ENCODE measurements at regions not wholly inside any gene's neighbourhood (a gene's known extent, or its start where the extent isn't known, plus 50 kb on each side); places are given as distances from the start of the nearest gene placed in this dataset.

- TF ChIP-seq, protein P1, sequence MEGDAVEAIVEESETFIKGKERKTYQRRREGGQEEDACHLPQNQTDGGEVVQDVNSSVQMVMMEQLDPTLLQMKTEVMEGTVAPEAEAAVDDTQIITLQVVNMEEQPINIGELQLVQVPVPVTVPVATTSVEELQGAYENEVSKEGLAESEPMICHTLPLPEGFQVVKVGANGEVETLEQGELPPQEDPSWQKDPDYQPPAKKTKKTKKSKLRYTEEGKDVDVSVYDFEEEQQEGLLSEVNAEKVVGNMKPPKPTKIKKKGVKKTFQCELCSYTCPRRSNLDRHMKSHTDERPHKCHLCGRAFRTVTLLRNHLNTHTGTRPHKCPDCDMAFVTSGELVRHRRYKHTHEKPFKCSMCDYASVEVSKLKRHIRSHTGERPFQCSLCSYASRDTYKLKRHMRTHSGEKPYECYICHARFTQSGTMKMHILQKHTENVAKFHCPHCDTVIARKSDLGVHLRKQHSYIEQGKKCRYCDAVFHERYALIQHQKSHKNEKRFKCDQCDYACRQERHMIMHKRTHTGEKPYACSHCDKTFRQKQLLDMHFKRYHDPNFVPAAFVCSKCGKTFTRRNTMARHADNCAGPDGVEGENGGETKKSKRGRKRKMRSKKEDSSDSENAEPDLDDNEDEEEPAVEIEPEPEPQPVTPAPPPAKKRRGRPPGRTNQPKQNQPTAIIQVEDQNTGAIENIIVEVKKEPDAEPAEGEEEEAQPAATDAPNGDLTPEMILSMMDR (IDR thresholded peaks at IDR 0.05) = no peak
- no peak for TF ChIP-seq POLR2AphosphoS5 (IDR thresholded peaks at IDR 0.05)
- no peak for TF ChIP-seq POLR2A (IDR thresholded peaks at IDR 0.05)
- no peak for TF ChIP-seq EP300 (IDR thresholded peaks at IDR 0.05)
Observed at GRCh38 chr10:130984686-130985085, 326.8 kb downstream of the TCERG1L start.
